HG02610 (cell line): ENCODE measurements at regions not wholly inside any gene's neighbourhood (a gene's known extent, or its start where the extent isn't known, plus 50 kb on each side); places are given as distances from the start of the nearest gene placed in this dataset.

Experiments
- ATAC-seq: cut with Tn5 transposase; IDR thresholded peaks from one replicate; pipeline ENCODE4 v1.9.1; 2021; ENCODE audit warnings: mild to moderate bottlenecking, moderate library complexity; ENCODE audit not compliant: unreplicated experiment

DNA sequence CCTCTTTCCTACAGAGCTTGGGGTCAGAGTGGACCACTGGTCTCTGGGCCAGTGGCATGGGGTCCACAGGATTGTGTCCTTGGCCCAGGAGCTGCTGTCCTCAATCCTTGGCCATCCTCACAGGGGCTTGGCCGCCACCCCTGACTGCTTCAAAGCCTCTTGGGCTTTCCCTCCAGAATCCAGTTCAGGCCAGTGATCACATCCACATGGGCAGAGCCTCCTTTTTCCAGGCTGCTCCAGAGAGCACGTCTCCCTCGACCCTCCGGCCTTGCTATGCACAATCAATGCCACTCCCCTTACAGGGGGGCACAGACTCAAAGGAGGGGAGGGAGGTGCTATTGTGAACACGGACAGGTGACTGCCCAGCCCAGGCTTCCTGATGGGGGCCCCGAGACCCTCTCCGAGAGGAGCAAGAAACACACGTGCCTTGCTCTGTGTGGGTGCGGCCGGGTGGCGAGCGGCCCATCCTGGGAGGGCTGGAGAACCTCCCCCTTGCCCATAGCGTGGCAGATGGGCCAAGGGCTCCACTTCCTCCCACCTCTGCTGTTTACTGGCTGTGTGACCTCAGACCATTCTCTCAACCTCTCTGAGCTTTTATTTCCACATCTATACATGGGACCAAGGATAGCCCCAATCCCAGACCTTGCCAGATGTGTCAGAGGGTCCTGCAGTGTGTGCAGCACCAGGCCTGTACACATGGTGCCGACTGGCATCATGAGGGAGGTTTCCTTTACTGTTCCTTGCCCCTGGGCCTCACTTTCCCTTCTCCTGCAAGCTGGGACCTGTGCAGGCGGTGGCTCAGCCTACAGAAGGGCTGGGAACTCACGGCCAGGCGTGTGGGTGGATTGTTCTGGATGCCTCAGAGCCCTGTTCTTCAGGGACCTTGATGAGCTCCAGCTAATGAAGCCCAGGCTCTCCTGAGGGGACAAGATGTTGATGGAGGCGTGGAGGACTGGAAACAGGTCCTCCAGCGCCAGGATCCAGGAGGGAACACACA is 229.0 kb upstream of the GSE1 start:
- ATAC-seq, result no peak

GRCh38 chr16:85384833-85385462 is 228.2 kb upstream of the GSE1 start:
- no peak for ATAC-seq

DNA sequence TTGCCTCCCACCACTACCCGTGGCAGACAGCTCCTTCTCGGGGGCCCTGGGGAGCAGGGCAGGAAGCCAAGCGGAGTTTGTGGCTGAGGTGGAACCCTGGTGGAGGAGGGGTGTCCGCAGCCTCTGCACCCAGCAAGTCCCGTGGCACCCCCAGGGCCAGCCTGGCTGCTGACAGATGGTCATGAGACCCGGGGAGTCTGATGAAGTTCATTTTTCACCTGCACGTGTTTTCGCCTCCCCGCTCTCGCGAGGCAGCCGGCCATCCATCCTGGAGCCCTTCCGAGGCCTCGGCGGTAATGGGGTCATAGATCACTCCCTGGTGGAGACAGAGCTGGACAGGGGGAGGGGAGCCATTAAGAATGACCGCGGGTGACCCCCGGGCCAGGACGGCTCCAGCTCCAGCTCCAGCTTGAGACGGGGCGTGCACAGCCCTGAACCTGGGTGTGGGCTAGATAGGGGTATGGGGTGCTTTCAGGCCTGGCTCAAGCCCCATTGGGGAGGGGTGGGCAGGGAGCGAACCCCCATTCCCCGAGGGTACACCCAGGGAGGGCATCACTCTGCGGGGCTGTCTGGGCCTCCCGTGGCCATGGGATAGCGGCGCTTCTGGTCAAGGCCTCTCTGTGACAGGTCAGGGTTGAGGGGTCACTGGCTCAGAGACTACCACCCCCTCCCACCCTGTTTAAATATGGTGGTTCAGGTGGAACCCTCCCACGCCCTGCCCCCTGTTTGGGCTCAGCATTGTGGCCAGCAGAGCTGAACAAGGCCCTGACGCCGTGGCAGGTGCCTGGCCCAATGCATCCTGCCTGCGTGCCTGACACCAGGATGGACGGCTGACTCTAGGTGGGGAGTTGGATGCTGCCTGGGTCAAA is 227.4 kb upstream of the GSE1 start:
- ATAC-seq, result no peak

DNA sequence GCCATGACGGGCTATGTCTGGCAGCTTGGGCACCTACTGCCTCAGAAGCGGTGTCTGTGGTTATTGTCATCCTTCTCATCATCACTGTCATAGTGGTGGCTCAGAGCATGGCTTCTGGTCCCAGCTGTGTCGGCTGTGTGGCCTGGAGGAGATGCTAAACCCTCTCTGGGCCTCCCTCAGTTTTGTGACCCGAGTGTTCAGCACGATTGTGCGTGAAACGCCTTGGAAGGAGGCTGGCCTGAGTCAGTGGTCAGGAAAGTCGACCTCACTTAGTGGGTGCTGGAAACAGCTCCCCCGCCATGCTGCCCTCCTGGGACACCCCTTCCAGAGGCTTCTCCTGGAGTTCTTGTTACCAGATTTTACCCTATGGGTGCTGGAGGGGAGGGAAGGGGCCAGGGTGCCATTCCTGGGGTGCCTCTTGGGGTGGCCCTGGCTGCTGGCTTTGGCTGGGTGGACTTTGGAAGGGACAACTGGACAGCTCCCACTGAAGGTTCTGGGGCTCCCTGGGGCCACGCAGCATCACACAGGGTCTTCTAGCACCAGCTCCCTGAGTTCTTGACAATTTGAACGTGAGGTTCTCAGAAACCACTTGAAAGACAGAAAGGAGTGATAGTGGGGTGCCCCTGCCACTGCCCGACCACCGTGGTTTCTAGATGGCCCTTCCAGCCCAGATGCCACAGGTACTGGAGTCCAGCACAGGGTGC is 226.5 kb upstream of the GSE1 start:
- ATAC-seq, result no peak

DNA sequence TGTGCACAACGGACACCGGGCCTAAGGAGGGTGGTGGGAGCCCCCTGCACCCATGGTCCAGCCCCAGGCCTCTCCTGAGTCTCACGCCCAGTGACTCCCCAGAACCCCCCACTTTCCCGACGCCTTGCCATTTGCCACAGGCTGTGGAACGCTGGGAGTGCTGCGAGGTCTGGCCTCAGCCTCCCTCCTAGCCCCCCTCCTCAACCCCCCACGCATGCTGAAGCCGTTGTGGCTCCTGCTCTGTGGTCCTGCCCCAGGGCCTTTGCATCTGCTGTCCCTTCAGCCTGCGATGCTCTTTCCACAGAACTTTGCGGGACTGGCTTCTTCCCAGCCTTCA is 226.0 kb upstream of the GSE1 start:
- no peak for ATAC-seq

- no peak for ATAC-seq
These were observed 225.3 kb upstream of the GSE1 start for GRCh38 chr16:85387731-85388295.

- ATAC-seq, result no peak
These were observed 223.2 kb upstream of the GSE1 start for GRCh38 chr16:85389679-85390470.

DNA sequence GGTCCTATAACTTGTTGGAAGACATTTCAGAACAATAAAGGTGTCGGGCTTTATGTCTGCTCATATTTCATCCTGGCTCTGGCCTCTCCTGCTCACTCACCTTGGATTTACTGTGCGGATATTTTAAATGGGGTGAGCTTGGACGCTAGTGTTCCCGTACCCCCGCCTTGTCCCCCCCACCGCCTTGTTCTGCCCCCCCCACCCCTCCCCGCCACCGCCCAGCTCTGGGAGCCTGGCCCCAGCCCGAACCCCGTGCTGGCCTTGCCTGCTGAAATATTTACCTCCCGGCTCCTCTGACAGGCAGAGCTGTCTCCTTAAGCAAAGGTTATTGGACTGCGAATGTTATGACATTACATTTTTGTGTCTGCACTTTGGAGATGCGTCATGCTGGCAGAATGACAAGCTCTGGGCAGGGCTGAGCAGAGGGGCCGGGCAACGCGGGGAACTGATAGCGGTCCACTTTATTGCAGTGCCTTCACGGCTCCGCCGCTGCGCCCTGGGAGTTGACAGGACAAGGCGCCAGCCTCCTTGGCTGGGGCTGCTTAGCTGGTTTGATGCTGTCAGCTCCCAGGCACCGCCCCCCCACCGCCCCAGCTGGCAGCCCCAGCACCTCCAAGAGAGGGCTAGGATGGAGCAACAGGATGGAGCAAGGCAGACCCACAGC is 222.5 kb upstream of the GSE1 start:
- ATAC-seq, result no peak

- ATAC-seq, result no peak
These were observed 221.9 kb upstream of the GSE1 start for GRCh38 chr16:85391175-85391707.

DNA sequence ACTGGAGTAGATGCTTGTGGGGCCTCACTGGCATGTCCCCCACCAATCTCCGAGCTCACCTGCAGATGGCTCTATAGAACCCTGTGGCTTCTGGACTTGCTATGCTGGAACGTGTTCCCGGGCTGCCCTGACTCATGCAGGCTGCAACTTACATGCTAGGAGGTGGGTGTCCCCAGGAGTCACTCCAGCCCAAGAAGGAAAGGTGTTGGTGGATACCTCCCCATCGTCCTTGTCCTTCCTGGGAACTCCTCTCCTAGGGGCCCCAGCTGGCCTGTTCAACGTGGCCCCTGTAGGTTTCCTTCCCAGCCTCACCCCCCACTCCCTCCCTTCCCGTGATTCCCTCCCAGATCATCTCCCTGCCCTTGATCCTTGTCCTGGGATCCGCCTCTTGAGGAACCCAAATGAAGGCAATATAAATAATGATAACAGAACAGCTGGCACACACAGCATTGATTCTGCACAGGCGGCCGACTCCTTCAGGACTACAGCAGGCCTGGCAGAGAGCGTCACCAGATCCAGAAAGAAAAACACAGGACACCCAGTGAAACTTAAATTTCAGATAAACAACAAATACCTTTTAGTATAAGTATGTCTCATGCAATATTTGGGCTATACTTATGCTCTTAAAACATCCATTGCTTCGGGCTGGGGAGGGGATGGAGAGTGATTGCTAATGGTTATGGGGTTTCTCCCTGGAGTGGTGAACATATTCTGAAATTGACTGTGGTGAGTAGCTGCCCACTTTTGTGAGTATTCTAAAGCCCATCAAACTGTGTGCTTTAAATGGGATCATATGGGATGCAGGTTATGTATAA is 221.1 kb upstream of the GSE1 start:
- no peak for ATAC-seq

GRCh38 chr16:85392756-85393673 is 220.1 kb upstream of the GSE1 start:
- no peak for ATAC-seq

GRCh38 chr16:85393674-85394451 is 219.3 kb upstream of the GSE1 start:
- no peak for ATAC-seq

DNA sequence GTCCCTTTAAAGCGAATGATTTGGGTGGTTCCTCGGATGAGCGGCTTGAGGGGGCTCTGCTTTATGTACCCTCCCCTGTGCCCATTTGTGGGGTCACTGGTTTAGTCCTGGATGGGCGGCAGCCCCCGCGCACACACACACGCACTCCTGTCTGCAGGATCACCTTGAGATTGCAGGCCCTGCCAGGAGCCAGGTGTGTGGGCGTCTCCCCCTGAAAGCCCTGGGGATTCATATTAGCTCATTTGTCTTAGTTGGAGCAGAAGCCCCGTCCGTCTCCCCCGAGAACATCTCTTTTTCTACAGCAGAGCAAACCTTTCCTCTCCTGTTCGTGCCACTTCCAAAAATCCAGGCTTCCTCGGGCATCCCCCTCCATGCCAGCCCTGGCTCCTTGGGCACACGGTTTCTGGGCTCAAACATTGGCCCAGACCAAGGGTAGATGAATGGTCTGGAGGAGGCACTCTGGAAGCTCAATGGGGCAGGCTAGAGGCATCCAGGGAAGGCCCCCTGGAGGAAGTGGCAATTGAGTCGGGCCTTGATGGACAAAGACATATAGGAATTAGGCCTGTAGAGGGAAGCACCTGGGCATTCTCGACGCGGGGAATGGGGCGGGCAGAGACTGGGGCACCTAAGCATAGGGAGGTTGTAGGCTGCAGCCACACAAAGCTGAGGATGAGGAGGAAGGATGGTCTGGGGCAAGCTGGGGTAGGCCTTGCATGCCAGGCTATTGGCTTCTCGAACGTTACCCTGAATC is 218.5 kb upstream of the GSE1 start:
- no peak for ATAC-seq

- no peak for ATAC-seq
These were observed 217.8 kb upstream of the GSE1 start for GRCh38 chr16:85395207-85395912.
